CD4-positive, alpha-beta memory T cell (primary cell): ENCODE measurements at regions not wholly inside any gene's neighbourhood (a gene's known extent, or its start where the extent isn't known, plus 50 kb on each side); places are given as distances from the start of the nearest gene placed in this dataset.
A peak's percentile ranks its signal among the peaks of the same experiment; 100 is the strongest.

Source experiments
- CTCF ChIA-PET: fragments of 350-600 bp; sonication (Branson Sonifier 250); formaldehyde crosslinking; loops from one replicate; lab custom pipeline; 2021; ENCODE audit warnings: inconsistent platforms; ENCODE audit not compliant: partially characterized antibody; lab: Charles Lee
- POLR2A ChIA-PET: fragments of 350-600 bp; sonication (Branson Sonifier 250); formaldehyde crosslinking; loops from one replicate; lab custom pipeline; 2021; ENCODE audit not compliant: partially characterized antibody; lab: Charles Lee
- DNase-seq, 5 donors: peaks; one replicate each; pipeline versions ENCODE4 v3.0.0 to v3.0.0-alpha.2; 2020 to 2022; ENCODE audit warnings: mixed read lengths in 1 of 5
- H3K27ac ChIP-seq: one replicate; pipeline ENCODE4 v1.7.0; 2013; ENCODE audit warnings: low read depth, low read length
- H3K27me3 ChIP-seq: 2 replicates; pipeline ENCODE4 v1.7.0; 2013; ENCODE audit warnings: mild to moderate bottlenecking, low read length, moderate library complexity; ENCODE audit not compliant: insufficient read depth
- H3K36me3 ChIP-seq: 2 replicates; pipeline ENCODE4 v1.7.0; 2013; ENCODE audit warnings: mild to moderate bottlenecking, low read length, moderate library complexity; ENCODE audit not compliant: insufficient read depth
- H3K4me1 ChIP-seq: 2 replicates; pipeline ENCODE4 v1.7.0; 2013; ENCODE audit warnings: mild to moderate bottlenecking, low read length, moderate library complexity; ENCODE audit not compliant: insufficient read depth
- H3K4me3 ChIP-seq, 2 donors: one replicate each; pipeline ENCODE4 v1.7.0; 2013; ENCODE audit warnings: low read length in 2 of 2, mild to moderate bottlenecking in 1 of 2
- H3K9me3 ChIP-seq, 2 donors: one replicate each; pipeline ENCODE4 v1.7.0; 2013; ENCODE audit warnings: low read length in 2 of 2, control low read depth in 1 of 2; ENCODE audit not compliant: control insufficient read depth in 1 of 2
- H3K27ac Mint-ChIP-seq, 7 donors: one replicate each; pipeline ENCODE4 v1.8.0; 2020 to 2021; ENCODE audit warnings: mixed read lengths in 7 of 7, mild to moderate bottlenecking in 6 of 7, inconsistent platforms in 3 of 7, moderate library complexity in 3 of 7
- H3K27me3 Mint-ChIP-seq, 2 donors: one replicate each; pipeline ENCODE4 v1.8.0; 2020 to 2021; ENCODE audit warnings: mixed read lengths in 2 of 2
- H3K36me3 Mint-ChIP-seq, 2 donors: one replicate each; pipeline ENCODE4 v1.8.0; 2020 to 2021; ENCODE audit warnings: mixed read lengths in 2 of 2, inconsistent platforms in 1 of 2, mild to moderate bottlenecking in 1 of 2
- H3K4me1 Mint-ChIP-seq, 4 donors: one replicate each; pipeline ENCODE4 v1.8.0; 2020 to 2021; ENCODE audit warnings: mixed read lengths in 4 of 4, mild to moderate bottlenecking in 1 of 4
- H3K4me3 Mint-ChIP-seq, 8 donors: one replicate each; pipeline ENCODE4 v1.8.0; 2020 to 2021; ENCODE audit warnings: mixed read lengths in 8 of 8, mild to moderate bottlenecking in 7 of 8, moderate library complexity in 6 of 8, inconsistent platforms in 3 of 8
- H3K9me3 Mint-ChIP-seq, 8 donors: one replicate each; pipeline ENCODE4 v1.8.0; 2020 to 2021; ENCODE audit warnings: mixed read lengths in 8 of 8, mild to moderate bottlenecking in 5 of 8, inconsistent platforms in 3 of 8, moderate library complexity in 1 of 8
- intact Hi-C: fragments of 100-400 bp; cut with micrococcal nuclease; formaldehyde crosslinking; loops from one replicate; pipeline ENCODE4 v1.15.1; 2023

GRCh38 chr3:95715128-95715527 is 1099.3 kb upstream of the EPHA6 start:
- no peaks in the 10 kb centered on the region for H3K4me1 ChIP-seq
- H3K4me3 ChIP-seq = no peak overlapping the region
- Mint-ChIP-seq H3K4me3 (no peak overlapping the region), H3K36me3 (no peaks in the 10 kb centered on the region), H3K27ac (no peak overlapping the region), H3K27me3 (no peaks in the 10 kb centered on the region), H3K4me1 (no peaks in the 10 kb centered on the region), H3K9me3 (peaks cover 0 to 2% (median under 1%) of the 10 kb centered on the region in 8 donors)
- intact Hi-C loops = no loop called here
- no peaks in the 10 kb centered on the region for H3K36me3 ChIP-seq
- CTCF ChIA-PET = no interaction called here
- no peaks in the 10 kb centered on the region for H3K9me3 ChIP-seq
- DNase-seq = no peak
- no peak overlapping the region for H3K27ac ChIP-seq
- POLR2A ChIA-PET = no interaction called here
- H3K27me3 ChIP-seq = no peaks in the 10 kb centered on the region

GRCh38 chr3:95717048-95717447 is 1097.3 kb upstream of the EPHA6 start:
- ChIA-PET CTCF (no interaction called here), POLR2A (no interaction called here)
- Histone ChIP-seq H3K27ac (no peak overlapping the region), H3K36me3 (no peaks in the 10 kb centered on the region), H3K4me3 (no peak overlapping the region), H3K4me1 (no peaks in the 10 kb centered on the region), H3K27me3 (no peaks in the 10 kb centered on the region), H3K9me3 (no peaks in the 10 kb centered on the region)
- Mint-ChIP-seq H3K27ac (no peak overlapping the region), H3K27me3 (no peaks in the 10 kb centered on the region), H3K9me3 (peaks cover 0 to 2% (median 0%) of the 10 kb centered on the region in 8 donors), H3K36me3 (no peaks in the 10 kb centered on the region), H3K4me3 (no peak overlapping the region), H3K4me1 (peaks cover 0 to 2% (median 0%) of the 10 kb centered on the region in 4 donors)
- intact Hi-C loops = no loop called here
- no peak for DNase-seq

GRCh38 chr3:95718168-95718567 is 1096.2 kb upstream of the EPHA6 start:
- no peaks in the 10 kb centered on the region for H3K27me3 ChIP-seq
- intact Hi-C loops = no loop called here
- no peak overlapping the region for H3K4me3 ChIP-seq
- no peaks in the 10 kb centered on the region for H3K4me1 ChIP-seq
- H3K36me3 Mint-ChIP-seq = no peaks in the 10 kb centered on the region
- no peak overlapping the region for H3K27ac ChIP-seq
- H3K4me1 Mint-ChIP-seq = peaks cover 0 to 2% (median 0%) of the 10 kb centered on the region in 4 donors
- H3K36me3 ChIP-seq = no peaks in the 10 kb centered on the region
- peaks cover 0 to 2% (median 0%) of the 10 kb centered on the region in 8 donors for H3K9me3 Mint-ChIP-seq
- CTCF ChIA-PET = no interaction called here
- H3K27me3 Mint-ChIP-seq = no peaks in the 10 kb centered on the region
- no peaks in the 10 kb centered on the region for H3K9me3 ChIP-seq
- POLR2A ChIA-PET = no interaction called here
- H3K27ac Mint-ChIP-seq = no peak overlapping the region
- no peak for DNase-seq
- H3K4me3 Mint-ChIP-seq = no peak overlapping the region

GRCh38 chr3:95719481-95719880 is 1094.9 kb upstream of the EPHA6 start:
- intact Hi-C loops = no loop called here

GRCh38 chr3:95721938-95722337 is 1092.5 kb upstream of the EPHA6 start:
- DNase-seq = peak in 3 of 5 donors; percentile 4 to 17 (median 10)
- intact Hi-C loops = no loop called here
- Mint-ChIP-seq H3K9me3 (peaks cover 0 to 3% (median 0%) of the 10 kb centered on the region in 8 donors), H3K27ac (peak overlapping the region in 3 of 7 donors; percentile 26 to 35 (median 31)), H3K4me1 (peaks cover 0 to 2% (median 0%) of the 10 kb centered on the region in 4 donors), H3K27me3 (no peaks in the 10 kb centered on the region), H3K36me3 (no peaks in the 10 kb centered on the region), H3K4me3 (peak overlapping the region in 5 of 8 donors; percentile 1 to 64 (median 15))
- no peak overlapping the region for H3K27ac ChIP-seq
- H3K27me3 ChIP-seq = no peaks in the 10 kb centered on the region
- H3K4me1 ChIP-seq = no peaks in the 10 kb centered on the region
- ChIA-PET CTCF (no interaction called here), POLR2A (no interaction called here)
- no peaks in the 10 kb centered on the region for H3K36me3 ChIP-seq
- H3K4me3 ChIP-seq = no peak overlapping the region
- no peaks in the 10 kb centered on the region for H3K9me3 ChIP-seq

More at GRCh38 chr3:95719481-95719880, 1094.9 kb upstream of the EPHA6 start:
- no peaks in the 10 kb centered on the region for H3K36me3 Mint-ChIP-seq
- H3K36me3 ChIP-seq = no peaks in the 10 kb centered on the region
- H3K4me3 ChIP-seq = no peak overlapping the region
- DNase-seq = no peak
- H3K27ac Mint-ChIP-seq = no peak overlapping the region
- no peak overlapping the region for H3K27ac ChIP-seq
- no peak overlapping the region for H3K4me3 Mint-ChIP-seq
- peaks cover 0 to 2% (median 0%) of the 10 kb centered on the region in 8 donors for H3K9me3 Mint-ChIP-seq
- H3K4me1 Mint-ChIP-seq = peaks cover 0 to 2% (median 0%) of the 10 kb centered on the region in 4 donors
- H3K9me3 ChIP-seq = no peaks in the 10 kb centered on the region
- CTCF ChIA-PET = no interaction called here
- no peaks in the 10 kb centered on the region for H3K27me3 ChIP-seq
- POLR2A ChIA-PET = no interaction called here
- no peaks in the 10 kb centered on the region for H3K4me1 ChIP-seq
- H3K27me3 Mint-ChIP-seq = no peaks in the 10 kb centered on the region

- H3K27ac ChIP-seq = no peak overlapping the region
- CTCF ChIA-PET = no interaction called here
- H3K9me3 Mint-ChIP-seq = peaks cover 0 to 3% (median 0%) of the 10 kb centered on the region in 8 donors
- DNase-seq = no peak
- H3K4me1 Mint-ChIP-seq = peaks cover 0 to 2% (median 0%) of the 10 kb centered on the region in 4 donors
- no peaks in the 10 kb centered on the region for H3K36me3 ChIP-seq
- no peaks in the 10 kb centered on the region for H3K9me3 ChIP-seq
- intact Hi-C loops = no loop called here
- H3K4me1 ChIP-seq = no peaks in the 10 kb centered on the region
- no peak overlapping the region for H3K4me3 ChIP-seq
- H3K27me3 ChIP-seq = no peaks in the 10 kb centered on the region
- H3K27ac Mint-ChIP-seq = no peak overlapping the region
- H3K4me3 Mint-ChIP-seq = no peak overlapping the region
- POLR2A ChIA-PET = no interaction called here
- H3K27me3 Mint-ChIP-seq = no peaks in the 10 kb centered on the region
- H3K36me3 Mint-ChIP-seq = no peaks in the 10 kb centered on the region
Observed at GRCh38 chr3:95725770-95726169, 1088.6 kb upstream of the EPHA6 start.

- H3K4me1 ChIP-seq = no peaks in the 10 kb centered on the region
- Mint-ChIP-seq H3K36me3 (no peaks in the 10 kb centered on the region), H3K4me1 (no peaks in the 10 kb centered on the region), H3K27me3 (no peaks in the 10 kb centered on the region), H3K4me3 (no peak overlapping the region), H3K9me3 (peaks cover 0 to 5% (median 0%) of the 10 kb centered on the region in 8 donors), H3K27ac (no peak overlapping the region)
- H3K27ac ChIP-seq = no peak overlapping the region
- intact Hi-C loops = no loop called here
- POLR2A ChIA-PET = no interaction called here
- CTCF ChIA-PET = no interaction called here
- no peak for DNase-seq
- no peak overlapping the region for H3K4me3 ChIP-seq
- H3K9me3 ChIP-seq = no peaks in the 10 kb centered on the region
- H3K36me3 ChIP-seq = no peaks in the 10 kb centered on the region
- H3K27me3 ChIP-seq = no peaks in the 10 kb centered on the region
Observed at GRCh38 chr3:95731753-95732152, 1082.6 kb upstream of the EPHA6 start.

GRCh38 chr3:95733336-95733735 is 1081.1 kb upstream of the EPHA6 start:
- Mint-ChIP-seq H3K27ac (no peak overlapping the region), H3K4me3 (no peak overlapping the region), H3K4me1 (no peaks in the 10 kb centered on the region), H3K27me3 (no peaks in the 10 kb centered on the region), H3K36me3 (no peaks in the 10 kb centered on the region), H3K9me3 (peaks cover 0 to 5% (median 0%) of the 10 kb centered on the region in 8 donors)
- Histone ChIP-seq H3K9me3 (no peaks in the 10 kb centered on the region), H3K27me3 (no peaks in the 10 kb centered on the region), H3K27ac (no peak overlapping the region), H3K36me3 (no peaks in the 10 kb centered on the region), H3K4me1 (no peaks in the 10 kb centered on the region), H3K4me3 (no peak overlapping the region)
- DNase-seq = no peak
- intact Hi-C loops = no loop called here
- ChIA-PET CTCF (no interaction called here), POLR2A (no interaction called here)
